Type B pancreatic cell (in vitro differentiated cells): ENCODE measurements at regions not wholly inside any gene's neighbourhood (a gene's known extent, or its start where the extent isn't known, plus 50 kb on each side); places are given as distances from the start of the nearest gene placed in this dataset.

Experiments used
- DNase-seq: peaks from one replicate; pipeline ENCODE4 v3.0.0; 2021; ENCODE audit warnings: mixed read lengths; ENCODE audit not compliant: unreplicated experiment; ENCODE audit errors: extremely low spot score
- H3K27ac Mint-ChIP-seq: 2 replicates; pipeline ENCODE4 v1.8.0; 2021; ENCODE audit warnings: mild to moderate bottlenecking, mixed read lengths
- H3K27me3 Mint-ChIP-seq: 2 replicates; pipeline ENCODE4 v1.8.0; 2021; ENCODE audit warnings: mixed read lengths
- H3K36me3 Mint-ChIP-seq: 2 replicates; pipeline ENCODE4 v1.8.0; 2021; ENCODE audit warnings: mixed read lengths
- H3K4me1 Mint-ChIP-seq: one replicate; pipeline ENCODE4 v1.8.0; 2021; ENCODE audit warnings: mixed read lengths; ENCODE audit not compliant: unreplicated experiment
- H3K4me3 Mint-ChIP-seq: 2 replicates; pipeline ENCODE4 v1.8.0; 2021; ENCODE audit warnings: mild to moderate bottlenecking, mixed read lengths
- H3K9me3 Mint-ChIP-seq: 2 replicates; pipeline ENCODE4 v1.8.0; 2021; ENCODE audit warnings: mixed read lengths
- TF ChIP-seq, protein P1 (sequence below): fragments of 200-600 bp; sonication (generic); conservative IDR thresholded peaks from 2 replicates; pipeline ENCODE4 v1.5.0; 2021; ENCODE audit warnings: antibody characterized with exemption, mild to moderate bottlenecking

- Mint-ChIP-seq H3K27me3 (peaks cover 3% of the 10 kb centered on the region), H3K27ac (no peak overlapping the region), H3K4me1 (peaks cover 5% of the 10 kb centered on the region), H3K36me3 (no peaks in the 10 kb centered on the region), H3K4me3 (no peak overlapping the region), H3K9me3 (no peaks in the 10 kb centered on the region)
- TF ChIP-seq, protein P1, sequence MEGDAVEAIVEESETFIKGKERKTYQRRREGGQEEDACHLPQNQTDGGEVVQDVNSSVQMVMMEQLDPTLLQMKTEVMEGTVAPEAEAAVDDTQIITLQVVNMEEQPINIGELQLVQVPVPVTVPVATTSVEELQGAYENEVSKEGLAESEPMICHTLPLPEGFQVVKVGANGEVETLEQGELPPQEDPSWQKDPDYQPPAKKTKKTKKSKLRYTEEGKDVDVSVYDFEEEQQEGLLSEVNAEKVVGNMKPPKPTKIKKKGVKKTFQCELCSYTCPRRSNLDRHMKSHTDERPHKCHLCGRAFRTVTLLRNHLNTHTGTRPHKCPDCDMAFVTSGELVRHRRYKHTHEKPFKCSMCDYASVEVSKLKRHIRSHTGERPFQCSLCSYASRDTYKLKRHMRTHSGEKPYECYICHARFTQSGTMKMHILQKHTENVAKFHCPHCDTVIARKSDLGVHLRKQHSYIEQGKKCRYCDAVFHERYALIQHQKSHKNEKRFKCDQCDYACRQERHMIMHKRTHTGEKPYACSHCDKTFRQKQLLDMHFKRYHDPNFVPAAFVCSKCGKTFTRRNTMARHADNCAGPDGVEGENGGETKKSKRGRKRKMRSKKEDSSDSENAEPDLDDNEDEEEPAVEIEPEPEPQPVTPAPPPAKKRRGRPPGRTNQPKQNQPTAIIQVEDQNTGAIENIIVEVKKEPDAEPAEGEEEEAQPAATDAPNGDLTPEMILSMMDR, result no peak
- no peak for DNase-seq
Observed at GRCh38 chr7:136698231-136698630, 170.2 kb upstream of the CHRM2 start.

DNA sequence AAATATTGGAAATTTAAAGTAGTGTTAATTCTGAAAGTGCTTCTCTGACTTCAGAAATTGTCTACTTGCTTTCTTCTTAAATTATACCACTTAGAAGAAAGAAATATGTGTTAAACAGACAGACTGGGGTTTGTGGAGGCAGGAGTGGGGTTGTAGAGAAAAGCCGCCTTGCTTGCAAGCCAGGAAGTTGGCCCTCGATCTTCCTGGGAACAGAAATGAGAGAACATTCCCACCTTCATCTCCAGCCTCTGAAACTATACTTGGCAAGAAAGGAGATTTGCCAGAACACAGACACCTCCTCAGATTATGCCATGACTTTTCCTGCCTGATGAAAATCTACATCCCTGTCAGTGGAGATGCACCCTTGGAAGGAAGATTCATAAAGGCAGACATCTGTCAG lies 171.2 kb upstream of the CHRM2 start:
- Mint-ChIP-seq H3K27ac (no peak overlapping the region), H3K4me1 (peaks cover 5% of the 10 kb centered on the region), H3K9me3 (no peaks in the 10 kb centered on the region), H3K36me3 (no peaks in the 10 kb centered on the region), H3K4me3 (no peak overlapping the region), H3K27me3 (peaks cover 3% of the 10 kb centered on the region)
- TF ChIP-seq, protein P1, result no peak
- no peak for DNase-seq

- Mint-ChIP-seq H3K27ac (no peak overlapping the region), H3K4me3 (no peak overlapping the region), H3K9me3 (no peaks in the 10 kb centered on the region), H3K4me1 (peaks cover 9% of the 10 kb centered on the region), H3K36me3 (no peaks in the 10 kb centered on the region), H3K27me3 (no peaks in the 10 kb centered on the region)
- DNase-seq, result no peak
- TF ChIP-seq, protein P1, result no peak
Observed at GRCh38 chr7:136693166-136694119, 175.0 kb upstream of the CHRM2 start.

DNA sequence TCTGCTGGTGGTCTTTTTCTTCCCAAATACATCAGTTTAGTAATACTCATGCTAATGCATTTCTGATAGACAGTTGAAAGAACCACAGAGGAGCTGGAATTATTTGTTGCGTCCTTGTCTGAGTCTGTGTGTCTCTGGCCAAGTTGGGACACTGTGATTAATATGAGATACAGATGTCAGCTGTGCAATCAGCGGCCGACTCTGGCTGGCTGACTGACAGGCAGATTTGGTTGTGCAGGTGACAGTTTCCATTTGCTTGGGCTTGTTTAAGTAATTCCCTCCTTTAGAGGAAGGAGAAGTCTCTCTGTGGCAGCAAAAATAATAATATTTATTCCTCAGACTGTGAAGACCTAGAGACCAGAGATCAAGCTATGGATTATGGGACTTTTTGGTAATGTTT lies 176.2 kb upstream of the CHRM2 start:
- Mint-ChIP-seq H3K27ac (no peak overlapping the region), H3K4me3 (no peak overlapping the region), H3K36me3 (no peaks in the 10 kb centered on the region), H3K4me1 (peaks cover 11% of the 10 kb centered on the region), H3K27me3 (no peaks in the 10 kb centered on the region), H3K9me3 (peaks cover 4% of the 10 kb centered on the region)
- TF ChIP-seq, protein P1, result no peak
- no peak for DNase-seq

- H3K9me3 Mint-ChIP-seq, result peaks cover 4% of the 10 kb centered on the region
- TF ChIP-seq, protein P1, result no peak
- no peak for DNase-seq
Observed at GRCh38 chr7:136688601-136689000, 179.9 kb upstream of the CHRM2 start.

More at GRCh38 chr7:136688601-136689000, 179.9 kb upstream of the CHRM2 start:
- peaks cover 21% of the 10 kb centered on the region for H3K4me1 Mint-ChIP-seq
- H3K4me3 Mint-ChIP-seq, result no peak overlapping the region
- H3K27me3 Mint-ChIP-seq, result no peaks in the 10 kb centered on the region
- no peaks in the 10 kb centered on the region for H3K36me3 Mint-ChIP-seq
- H3K27ac Mint-ChIP-seq, result no peak overlapping the region
